IMR-90 (cell line): ENCODE measurements at regions not wholly inside any gene's neighbourhood (a gene's known extent, or its start where the extent isn't known, plus 50 kb on each side); places are given as distances from the start of the nearest gene placed in this dataset.

Experiments
- CTCF ChIP-seq: conservative IDR thresholded peaks from 2 replicates; pipeline ENCODE4 v1.5.1; 2012; ENCODE audit warnings: mild to moderate bottlenecking, low read depth, low read length, improper control_type of control experiment
- RAD21 ChIP-seq: IDR thresholded peaks from 2 replicates; pipeline ENCODE4 v1.6.1; 2012; ENCODE audit warnings: low read length, improper control_type of control experiment
- RFX5 ChIP-seq: IDR thresholded peaks from 2 replicates; pipeline ENCODE4 v1.8.0; 2012; ENCODE audit warnings: low read depth, mild to moderate bottlenecking, low read length, moderate library complexity

- no peak for TF ChIP-seq CTCF
- TF ChIP-seq RAD21: no peak
- no peak for TF ChIP-seq RFX5
These were observed 95.5 kb upstream of the TARDBP start for GRCh38 chr1:10916991-10917390.
